Right atrium auricular region (tissue), 2 donors: ENCODE measurements at regions not wholly inside any gene's neighbourhood (a gene's known extent, or its start where the extent isn't known, plus 50 kb on each side); places are given as distances from the start of the nearest gene placed in this dataset.
"Not testable (repeated sequence)": the region's sequence is repeated elsewhere in the genome, so short reads cannot be mapped to it uniquely, and the experiment has no call there.

Source experiments
- DNase-seq: peaks from one replicate; pipeline ENCODE4 v3.0.0-alpha.2; 2019; ENCODE audit warnings: low spot score
- H3K27ac ChIP-seq, 2 donors: fragments of 200-600 bp; sonication (generic); 1 replicate in 1 of 2; 2 replicates in 1 of 2; pipeline ENCODE4 v1.5.1; 2016 to 2019
- H3K27me3 ChIP-seq, 2 donors: fragments of 200-600 bp; sonication (generic); one replicate each; pipeline versions ENCODE4 v1.5.1 to v1.6.0; 2017 to 2019
- H3K36me3 ChIP-seq: fragments of 200-600 bp; sonication (generic); one replicate; pipeline ENCODE4 v1.5.1; 2016
- H3K4me1 ChIP-seq, 2 donors: fragments of 200-600 bp; sonication (generic); one replicate each; pipeline versions ENCODE4 v1.5.1 to v1.6.0; 2017 to 2019
- H3K4me3 ChIP-seq, 2 donors: fragments of 200-600 bp; sonication (generic); 1 replicate in 1 of 2; 2 replicates in 1 of 2; pipeline ENCODE4 v1.5.1; 2017 to 2019; ENCODE audit warnings: mild to moderate bottlenecking in 1 of 2, moderate library complexity in 1 of 2
- H3K9me3 ChIP-seq, 2 donors: fragments of 200-600 bp; sonication (generic); one replicate each; pipeline ENCODE4 v1.5.1; 2019
- TF ChIP-seq, protein P1 (sequence below), 2 donors: fragments of 200-600 bp; sonication (generic); IDR thresholded peaks; one replicate each; pipeline ENCODE4 v1.5.1; 2019; ENCODE audit warnings: antibody characterized with exemption in 2 of 2

DNA sequence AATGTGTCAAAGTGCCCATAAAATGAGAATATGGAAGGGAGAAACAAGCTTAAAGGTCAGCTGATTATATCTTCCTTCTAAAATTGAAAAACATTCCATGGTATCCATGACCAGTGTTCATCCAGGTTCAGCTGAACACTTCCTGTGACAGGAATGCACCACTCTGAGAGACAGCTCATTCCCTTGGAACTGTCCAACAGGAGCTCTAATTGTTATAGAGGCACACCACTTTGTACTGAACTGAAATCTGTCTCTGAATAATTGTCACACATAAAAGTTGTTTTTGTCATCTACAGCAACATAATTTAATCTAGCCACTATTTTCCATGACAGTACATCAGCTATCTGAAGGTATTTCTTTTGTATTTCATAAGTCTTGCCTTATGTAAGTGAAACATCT lies 195.9 kb upstream of the ZNF804A start:
- no peak for DNase-seq
- TF ChIP-seq, protein P1, sequence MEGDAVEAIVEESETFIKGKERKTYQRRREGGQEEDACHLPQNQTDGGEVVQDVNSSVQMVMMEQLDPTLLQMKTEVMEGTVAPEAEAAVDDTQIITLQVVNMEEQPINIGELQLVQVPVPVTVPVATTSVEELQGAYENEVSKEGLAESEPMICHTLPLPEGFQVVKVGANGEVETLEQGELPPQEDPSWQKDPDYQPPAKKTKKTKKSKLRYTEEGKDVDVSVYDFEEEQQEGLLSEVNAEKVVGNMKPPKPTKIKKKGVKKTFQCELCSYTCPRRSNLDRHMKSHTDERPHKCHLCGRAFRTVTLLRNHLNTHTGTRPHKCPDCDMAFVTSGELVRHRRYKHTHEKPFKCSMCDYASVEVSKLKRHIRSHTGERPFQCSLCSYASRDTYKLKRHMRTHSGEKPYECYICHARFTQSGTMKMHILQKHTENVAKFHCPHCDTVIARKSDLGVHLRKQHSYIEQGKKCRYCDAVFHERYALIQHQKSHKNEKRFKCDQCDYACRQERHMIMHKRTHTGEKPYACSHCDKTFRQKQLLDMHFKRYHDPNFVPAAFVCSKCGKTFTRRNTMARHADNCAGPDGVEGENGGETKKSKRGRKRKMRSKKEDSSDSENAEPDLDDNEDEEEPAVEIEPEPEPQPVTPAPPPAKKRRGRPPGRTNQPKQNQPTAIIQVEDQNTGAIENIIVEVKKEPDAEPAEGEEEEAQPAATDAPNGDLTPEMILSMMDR (IDR thresholded peaks at IDR 0.05), result no peak

DNA sequence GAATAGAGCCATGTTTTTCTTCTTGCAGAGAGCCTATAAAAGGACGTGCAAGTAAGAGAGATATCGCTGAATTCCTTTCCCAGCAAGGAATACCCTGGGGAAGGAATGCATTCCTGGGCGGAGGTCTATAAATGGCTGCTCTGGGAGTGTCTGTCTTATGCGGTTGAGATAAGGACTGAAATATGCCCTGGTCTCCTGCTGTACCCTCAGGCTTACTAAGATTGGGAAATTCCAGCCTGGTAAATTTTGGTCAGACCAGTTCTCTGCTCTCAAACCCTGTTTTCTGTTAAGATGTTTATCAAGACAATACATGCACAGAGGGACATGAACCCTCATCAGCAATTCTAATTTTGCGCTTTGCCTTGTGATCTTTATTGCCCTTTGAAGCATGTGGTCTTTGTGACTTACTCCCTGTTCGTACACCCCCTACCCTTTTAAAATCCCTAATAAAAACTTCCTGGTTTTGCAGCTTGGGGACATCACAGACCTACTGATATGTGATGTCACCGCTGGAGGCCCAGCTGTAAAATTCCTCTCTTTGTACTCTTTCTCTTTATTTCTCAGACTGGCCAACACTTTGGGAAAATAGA lies 191.2 kb upstream of the ZNF804A start:
- not testable (repeated sequence) for H3K4me1 ChIP-seq, H3K9me3 ChIP-seq, H3K27me3 ChIP-seq, DNase-seq, H3K27ac ChIP-seq, H3K4me3 ChIP-seq, H3K36me3 ChIP-seq

More for the DNA sequence above, 195.9 kb upstream of the ZNF804A start:
- H3K27me3 ChIP-seq, result no peaks in the 10 kb centered on the region
- peaks cover 0 to 6% of the 10 kb centered on the region in 2 donors for H3K9me3 ChIP-seq
- H3K4me1 ChIP-seq, result no peaks in the 10 kb centered on the region
- H3K27ac ChIP-seq, result no peak overlapping the region
- no peaks in the 10 kb centered on the region for H3K36me3 ChIP-seq
- H3K4me3 ChIP-seq, result no peak overlapping the region

DNA sequence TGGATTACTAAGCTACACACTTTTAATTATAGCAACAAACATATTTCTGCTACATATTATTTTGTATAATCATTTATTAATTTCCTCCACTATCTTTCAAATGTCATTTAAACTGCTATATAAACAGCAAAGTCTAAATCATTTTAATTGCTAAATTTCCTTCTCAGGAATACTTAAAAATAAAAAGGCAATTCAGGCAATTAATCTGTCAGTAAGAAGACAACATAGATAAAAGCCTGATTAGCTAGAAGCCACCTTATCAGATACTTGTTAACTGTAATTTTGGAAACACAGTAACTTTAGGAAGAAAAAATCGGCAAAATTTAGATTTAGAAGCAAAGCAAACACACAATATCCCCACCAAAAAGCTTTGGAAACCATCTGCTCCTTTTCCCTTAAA lies 188.2 kb upstream of the ZNF804A start:
- H3K36me3 ChIP-seq, result no peaks in the 10 kb centered on the region
- peaks cover 0 to 6% of the 10 kb centered on the region in 2 donors for H3K9me3 ChIP-seq
- no peak overlapping the region for H3K4me3 ChIP-seq
- H3K4me1 ChIP-seq, result no peaks in the 10 kb centered on the region
- H3K27ac ChIP-seq, result no peak overlapping the region
- no peaks in the 10 kb centered on the region for H3K27me3 ChIP-seq
- DNase-seq, result no peak
- TF ChIP-seq, protein P1 (IDR thresholded peaks at IDR 0.05), result no peak

DNA sequence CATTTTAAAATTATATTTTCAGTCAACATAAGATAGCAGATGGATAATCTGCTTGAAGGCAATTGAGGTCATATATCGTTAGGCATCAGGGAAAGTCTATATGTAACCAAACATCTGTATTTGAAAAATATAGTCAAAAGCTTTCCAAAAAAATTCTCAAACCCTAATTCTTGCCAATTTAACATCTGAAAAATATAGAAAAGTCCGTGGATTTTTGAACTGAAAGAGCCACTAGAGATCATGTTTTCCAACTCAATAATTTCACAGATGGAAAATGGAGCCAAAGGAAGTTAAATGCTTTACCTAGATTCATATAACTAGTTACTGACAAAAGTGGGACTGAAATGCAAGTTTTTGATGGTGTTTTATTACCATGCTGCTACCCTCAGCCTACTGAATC lies 185.1 kb upstream of the ZNF804A start:
- no peak for DNase-seq
- no peaks in the 10 kb centered on the region for H3K4me1 ChIP-seq
- TF ChIP-seq, protein P1 (IDR thresholded peaks at IDR 0.05), result no peak
- no peak overlapping the region for H3K27ac ChIP-seq
- H3K36me3 ChIP-seq, result no peaks in the 10 kb centered on the region
- H3K27me3 ChIP-seq, result no peaks in the 10 kb centered on the region
- H3K4me3 ChIP-seq, result no peak overlapping the region
- H3K9me3 ChIP-seq, result no peaks in the 10 kb centered on the region

DNA sequence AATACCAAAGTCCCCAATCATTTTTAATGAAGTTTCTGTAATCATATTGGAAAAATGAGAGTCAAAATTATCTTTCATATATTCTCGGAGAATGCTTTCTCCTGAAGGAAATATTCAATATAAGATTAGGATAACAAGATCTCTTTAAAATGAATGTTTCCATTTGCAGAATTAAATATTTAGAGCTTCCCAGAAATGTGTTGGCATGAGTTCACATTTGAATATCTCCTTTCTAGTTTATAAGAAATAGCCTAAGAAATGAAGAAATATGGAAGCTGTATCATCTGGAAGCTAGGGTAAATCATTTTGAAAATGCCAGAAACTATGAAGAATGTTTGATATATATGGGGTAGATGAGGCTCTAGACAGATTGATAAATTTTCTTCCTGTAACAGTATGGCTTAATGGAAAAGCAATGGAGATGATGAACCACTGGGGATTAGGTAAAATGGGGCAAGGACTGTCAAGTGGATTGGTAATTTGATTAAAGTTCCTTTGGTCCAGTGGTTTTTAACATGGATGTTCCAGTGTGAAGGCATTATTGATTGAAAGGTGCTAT lies 184.6 kb upstream of the ZNF804A start:
- H3K36me3 ChIP-seq, result no peaks in the 10 kb centered on the region
- DNase-seq, result no peak
- no peaks in the 10 kb centered on the region for H3K4me1 ChIP-seq
- no peak overlapping the region for H3K27ac ChIP-seq
- H3K9me3 ChIP-seq, result no peaks in the 10 kb centered on the region
- no peaks in the 10 kb centered on the region for H3K27me3 ChIP-seq
- no peak overlapping the region for H3K4me3 ChIP-seq
- TF ChIP-seq, protein P1 (IDR thresholded peaks at IDR 0.05), result no peak

DNA sequence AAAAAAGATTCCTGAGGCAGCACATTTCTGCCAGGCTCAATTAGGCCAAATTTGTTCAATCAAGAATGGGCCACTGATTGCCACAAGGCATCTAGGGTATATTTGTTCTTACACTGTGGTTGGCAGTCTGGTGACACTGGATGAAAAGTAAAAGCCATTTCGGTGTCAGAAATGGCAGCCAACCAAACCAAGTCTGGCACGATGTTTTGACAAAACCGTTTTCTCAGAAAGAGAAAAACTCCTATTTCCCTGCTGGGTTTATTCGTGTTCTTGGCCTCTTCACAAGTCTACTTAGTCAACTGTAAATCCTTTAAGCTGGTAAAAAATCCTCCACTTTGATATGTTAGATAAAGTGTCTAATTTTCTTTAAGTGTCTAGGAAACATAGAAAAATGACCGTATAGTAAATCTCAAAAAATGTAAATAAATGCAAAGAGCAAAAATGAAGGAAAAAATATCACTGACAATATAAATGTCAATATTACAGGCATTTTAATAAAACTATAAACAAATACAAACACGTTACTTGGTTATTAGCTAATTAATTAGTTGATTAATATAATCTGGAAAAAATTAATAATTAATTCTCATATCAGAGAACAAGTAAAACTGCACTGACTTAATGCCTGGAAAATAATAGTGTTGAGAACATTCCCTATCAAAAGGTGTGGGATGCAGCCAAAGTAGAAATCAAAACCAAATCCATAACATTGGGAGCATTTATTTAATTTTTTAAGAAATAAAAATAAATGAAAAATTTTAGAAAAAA lies 182.0 kb upstream of the ZNF804A start:
- Histone ChIP-seq H3K27ac (no peak overlapping the region), H3K27me3 (no peaks in the 10 kb centered on the region), H3K9me3 (no peaks in the 10 kb centered on the region), H3K4me3 (no peak overlapping the region), H3K4me1 (no peaks in the 10 kb centered on the region), H3K36me3 (no peaks in the 10 kb centered on the region)
- DNase-seq, result no peak
- TF ChIP-seq, protein P1 (IDR thresholded peaks at IDR 0.05), result no peak
